GM23338 (cell line): ENCODE measurements at regions not wholly inside any gene's neighbourhood (a gene's known extent, or its start where the extent isn't known, plus 50 kb on each side); places are given as distances from the start of the nearest gene placed in this dataset.

Experiments used
- ATAC-seq: fragments of 200-7000 bp; cut with Tn5 transposase; 3 replicates; pipeline ENCODE4 v1.9.1; 2020
- DNase-seq: peaks from one replicate; pipeline ENCODE4 v3.0.0-alpha.2; 2015; ENCODE audit warnings: low spot score
- H2AFZ ChIP-seq: fragments of 200-600 bp; sonication (generic); 2 replicates; pipeline ENCODE4 v1.8.0; 2016; ENCODE audit warnings: antibody characterized with exemption, mild to moderate bottlenecking, moderate library complexity
- H3F3A ChIP-seq: fragments of 200-600 bp; sonication (generic); replicated peaks from 2 replicates; pipeline ENCODE4 v1.8.0; 2017; ENCODE audit warnings: antibody characterized with exemption, mixed run types, low read depth
- H3K27ac ChIP-seq: fragments of 200-600 bp; sonication (generic); 2 replicates; pipeline ENCODE4 v1.6.1; 2016; ENCODE audit warnings: low read depth
- H3K27me3 ChIP-seq: fragments of 200-600 bp; sonication (generic); 2 replicates; pipeline ENCODE4 v1.8.0; 2016; ENCODE audit warnings: mild to moderate bottlenecking, mixed run types, moderate library complexity; ENCODE audit not compliant: insufficient read depth
- H3K36me3 ChIP-seq: fragments of 200-600 bp; sonication (generic); 2 replicates; pipeline ENCODE4 v1.8.0; 2016; ENCODE audit warnings: mild to moderate bottlenecking; ENCODE audit not compliant: insufficient read depth
- H3K4me1 ChIP-seq: fragments of 200-600 bp; sonication (generic); 2 replicates; pipeline ENCODE4 v1.8.0; 2016; ENCODE audit warnings: mild to moderate bottlenecking, moderate library complexity; ENCODE audit not compliant: insufficient read depth
- H3K4me2 ChIP-seq: fragments of 200-600 bp; sonication (generic); 2 replicates; pipeline ENCODE4 v1.7.1; 2017; ENCODE audit warnings: mixed run types
- H3K4me3 ChIP-seq: fragments of 200-600 bp; sonication (generic); 2 replicates; pipeline ENCODE4 v1.6.1; 2016; ENCODE audit warnings: mixed run types
- H3K79me2 ChIP-seq: fragments of 200-600 bp; sonication (generic); replicated peaks from 2 replicates; pipeline ENCODE4 v1.8.0; 2017; ENCODE audit warnings: mild to moderate bottlenecking; ENCODE audit not compliant: insufficient read depth
- H3K9me2 ChIP-seq: fragments of 200-600 bp; sonication (generic); 2 replicates; pipeline ENCODE4 v1.8.0; 2017; ENCODE audit not compliant: insufficient read depth
- H4K20me1 ChIP-seq: fragments of 200-600 bp; sonication (generic); replicated peaks from 2 replicates; pipeline ENCODE4 v1.8.0; 2017; ENCODE audit warnings: mild to moderate bottlenecking; ENCODE audit not compliant: insufficient read depth
- H3K27ac Mint-ChIP-seq: 2 replicates; pipeline ENCODE4 v1.8.0; 2020; ENCODE audit warnings: inconsistent platforms, mild to moderate bottlenecking, moderate library complexity, mixed read lengths
- H3K27me3 Mint-ChIP-seq: 3 replicates; pipeline ENCODE4 v1.8.0; 2022; ENCODE audit warnings: low read depth, mild to moderate bottlenecking, moderate library complexity, mixed read lengths, inconsistent platforms; ENCODE audit not compliant: insufficient read depth, poor library complexity
- H3K36me3 Mint-ChIP-seq: 3 replicates; pipeline ENCODE4 v1.8.0; 2021; ENCODE audit warnings: low read depth, mild to moderate bottlenecking, inconsistent platforms, moderate library complexity, mixed read lengths
- H3K4me1 Mint-ChIP-seq: 3 replicates; pipeline ENCODE4 v1.8.0; 2020; ENCODE audit warnings: mild to moderate bottlenecking, inconsistent platforms, mixed read lengths
- H3K4me3 Mint-ChIP-seq: 3 replicates; pipeline ENCODE4 v1.8.0; 2021; ENCODE audit warnings: moderate library complexity, mild to moderate bottlenecking, inconsistent platforms, mixed read lengths
- H3K9me3 Mint-ChIP-seq: 3 replicates; pipeline ENCODE4 v1.8.0; 2020; ENCODE audit warnings: moderate library complexity, mild to moderate bottlenecking, inconsistent platforms, mixed read lengths
- CREB1 ChIP-seq: fragments of 250-450 bp; sonication (Bioruptor Pico); IDR thresholded peaks from 2 replicates; pipeline ENCODE4 v1.5.0; 2020; ENCODE audit warnings: low read depth, mild to moderate bottlenecking, moderate library complexity
- ETS1 ChIP-seq: IDR thresholded peaks from 2 replicates; pipeline ENCODE4 v1.6.1; 2016; ENCODE audit warnings: antibody characterized with exemption
- EZH2 ChIP-seq: fragments of 200-600 bp; sonication (generic); IDR thresholded peaks from one replicate; pipeline ENCODE4 v1.8.0; 2017; ENCODE audit warnings: antibody characterized with exemption, mild to moderate bottlenecking, low read depth; ENCODE audit not compliant: unreplicated experiment
- EZH2phosphoT487 ChIP-seq: fragments of 200-600 bp; sonication (generic); IDR thresholded peaks from one replicate; pipeline ENCODE4 v1.8.1; 2018; ENCODE audit warnings: antibody characterized with exemption; ENCODE audit not compliant: unreplicated experiment
- JUNB ChIP-seq: IDR thresholded peaks from one replicate; pipeline ENCODE4 v1.6.1; 2016; ENCODE audit warnings: antibody characterized with exemption; ENCODE audit not compliant: unreplicated experiment
- NANOG ChIP-seq: IDR thresholded peaks from 2 replicates; pipeline ENCODE4 v1.6.1; 2016; ENCODE audit warnings: antibody characterized with exemption, borderline replicate concordance
- POLR2AphosphoS5 ChIP-seq: IDR thresholded peaks from 2 replicates; pipeline ENCODE4 v1.6.1; 2016; ENCODE audit warnings: antibody characterized with exemption, low read depth
- REST ChIP-seq: IDR thresholded peaks from one replicate; pipeline ENCODE4 v1.6.1; 2018; ENCODE audit warnings: antibody characterized with exemption; ENCODE audit not compliant: unreplicated experiment
- STAT1 ChIP-seq: IDR thresholded peaks from one replicate; pipeline ENCODE4 v1.6.1; 2016; ENCODE audit warnings: antibody characterized with exemption; ENCODE audit not compliant: unreplicated experiment
- ZNF114 ChIP-seq: fragments of 250-450 bp; sonication (Bioruptor Pico); IDR thresholded peaks from 2 replicates; pipeline ENCODE4 v1.5.0; 2020; ENCODE audit warnings: mild to moderate bottlenecking, moderate library complexity
- ZNF331 ChIP-seq: fragments of 250-450 bp; sonication (Bioruptor Pico); IDR thresholded peaks from 2 replicates; pipeline ENCODE4 v1.5.0; 2020; ENCODE audit warnings: low read depth, mild to moderate bottlenecking, moderate library complexity
- ZNF462 ChIP-seq: fragments of 250-450 bp; sonication (Bioruptor Pico); IDR thresholded peaks from 2 replicates; pipeline ENCODE4 v1.5.0; 2020; ENCODE audit warnings: mild to moderate bottlenecking, moderate library complexity
- TF ChIP-seq, protein P1 (sequence below), 2 experiments: fragments of 200-600 bp in 1 of 2; sonication (generic) in 1 of 2; conservative IDR thresholded peaks; 2 replicates each; pipeline versions ENCODE4 v1.5.1 to v1.6.1; 2016 to 2017; ENCODE audit warnings: antibody characterized with exemption in 2 of 2, low read depth in 2 of 2, mild to moderate bottlenecking in 2 of 2, moderate library complexity in 1 of 2

- Mint-ChIP-seq H3K27ac (no peak overlapping the region), H3K9me3 (no peaks in the 10 kb centered on the region), H3K4me3 (no peak overlapping the region), H3K36me3 (no peaks in the 10 kb centered on the region), H3K4me1 (peaks cover 13% of the 10 kb centered on the region), H3K27me3 (peaks cover 2% of the 10 kb centered on the region)
- TF ChIP-seq REST (no peak), POLR2AphosphoS5 (no peak), STAT1 (no peak), JUNB (no peak), ZNF462 (no peak), ETS1 (no peak), CREB1 (CRISPR knock-in tag) (no peak), ZNF331 (CRISPR knock-in tag) (no peak), EZH2 (no peak), ZNF114 (CRISPR knock-in tag) (no peak), EZH2phosphoT487 (no peak), NANOG (no peak)
- TF ChIP-seq, protein P1, sequence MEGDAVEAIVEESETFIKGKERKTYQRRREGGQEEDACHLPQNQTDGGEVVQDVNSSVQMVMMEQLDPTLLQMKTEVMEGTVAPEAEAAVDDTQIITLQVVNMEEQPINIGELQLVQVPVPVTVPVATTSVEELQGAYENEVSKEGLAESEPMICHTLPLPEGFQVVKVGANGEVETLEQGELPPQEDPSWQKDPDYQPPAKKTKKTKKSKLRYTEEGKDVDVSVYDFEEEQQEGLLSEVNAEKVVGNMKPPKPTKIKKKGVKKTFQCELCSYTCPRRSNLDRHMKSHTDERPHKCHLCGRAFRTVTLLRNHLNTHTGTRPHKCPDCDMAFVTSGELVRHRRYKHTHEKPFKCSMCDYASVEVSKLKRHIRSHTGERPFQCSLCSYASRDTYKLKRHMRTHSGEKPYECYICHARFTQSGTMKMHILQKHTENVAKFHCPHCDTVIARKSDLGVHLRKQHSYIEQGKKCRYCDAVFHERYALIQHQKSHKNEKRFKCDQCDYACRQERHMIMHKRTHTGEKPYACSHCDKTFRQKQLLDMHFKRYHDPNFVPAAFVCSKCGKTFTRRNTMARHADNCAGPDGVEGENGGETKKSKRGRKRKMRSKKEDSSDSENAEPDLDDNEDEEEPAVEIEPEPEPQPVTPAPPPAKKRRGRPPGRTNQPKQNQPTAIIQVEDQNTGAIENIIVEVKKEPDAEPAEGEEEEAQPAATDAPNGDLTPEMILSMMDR (conservative IDR thresholded peaks at IDR 0.05; ENCODE audit: low read depth in 2 of 2): no peak
- Histone ChIP-seq H3K36me3 (no peaks in the 10 kb centered on the region), H3K79me2 (no peaks in the 10 kb centered on the region), H4K20me1 (no peaks in the 10 kb centered on the region), H3K9me2 (0 out of 2 replicates have a peak, but pooled peaks cover 3% of the 10 kb centered on the region), H3K4me2 (no peak overlapping the region), H3K4me3 (no peak overlapping the region), H3K27me3 (no peaks in the 10 kb centered on the region), H3F3A (no peaks in the 10 kb centered on the region), H3K4me1 (0 out of 2 replicates have a peak, but pooled peaks cover 7% of the 10 kb centered on the region), H3K27ac (no peak overlapping the region), H2AFZ (peak overlapping the region; percentile 47; the same call in 1 of the 2 replicates)
- no peak for ATAC-seq
- DNase-seq: no peak
Observed at GRCh38 chr14:98059106-98059505, 1212.9 kb downstream of the BCL11B start.
